ENCODE measurements at regions not wholly inside any gene's neighbourhood (a gene's known extent, or its start where the extent isn't known, plus 50 kb on each side); places are given as distances from the start of the nearest gene placed in this dataset.
"Not testable (repeated sequence)": the region's sequence is repeated elsewhere in the genome, so short reads cannot be mapped to it uniquely, and the experiment has no call there.

- DNase-seq (ENCODE audit: low spot score): no peak
These were observed 156.5 kb upstream of the L3MBTL4 start for GRCh38 chr18:6571239-6571602.

- DNase-seq (ENCODE audit: low spot score): not testable (repeated sequence)
These were observed 157.3 kb upstream of the ARHGAP28 start for GRCh38 chr18:6572192-6572591.

GRCh38 chr18:6574631-6575030 lies 154.9 kb upstream of the ARHGAP28 start:
- no peak for DNase-seq (ENCODE audit: low spot score)

DNA sequence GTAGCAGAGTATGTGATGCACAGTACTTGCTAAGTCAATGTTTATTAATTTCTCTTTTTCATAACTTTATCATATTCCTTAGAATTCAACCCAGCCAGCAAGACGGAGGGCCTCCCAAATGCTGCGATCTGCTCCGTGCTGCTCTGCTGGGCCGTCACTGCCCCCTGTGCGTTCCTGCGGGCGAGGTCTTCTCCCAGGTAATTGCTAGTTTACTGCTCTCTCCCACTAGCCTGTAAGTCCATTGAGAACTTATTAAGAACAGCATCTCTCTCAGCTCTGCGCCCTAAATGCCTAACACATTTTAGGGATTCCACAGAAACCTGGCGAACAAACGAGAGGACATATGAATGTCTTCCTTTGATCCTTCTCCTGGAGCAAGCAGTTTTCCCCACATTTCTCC lies 153.6 kb upstream of the ARHGAP28 start:
- DNase-seq (ENCODE audit: low spot score): no peak

DNA sequence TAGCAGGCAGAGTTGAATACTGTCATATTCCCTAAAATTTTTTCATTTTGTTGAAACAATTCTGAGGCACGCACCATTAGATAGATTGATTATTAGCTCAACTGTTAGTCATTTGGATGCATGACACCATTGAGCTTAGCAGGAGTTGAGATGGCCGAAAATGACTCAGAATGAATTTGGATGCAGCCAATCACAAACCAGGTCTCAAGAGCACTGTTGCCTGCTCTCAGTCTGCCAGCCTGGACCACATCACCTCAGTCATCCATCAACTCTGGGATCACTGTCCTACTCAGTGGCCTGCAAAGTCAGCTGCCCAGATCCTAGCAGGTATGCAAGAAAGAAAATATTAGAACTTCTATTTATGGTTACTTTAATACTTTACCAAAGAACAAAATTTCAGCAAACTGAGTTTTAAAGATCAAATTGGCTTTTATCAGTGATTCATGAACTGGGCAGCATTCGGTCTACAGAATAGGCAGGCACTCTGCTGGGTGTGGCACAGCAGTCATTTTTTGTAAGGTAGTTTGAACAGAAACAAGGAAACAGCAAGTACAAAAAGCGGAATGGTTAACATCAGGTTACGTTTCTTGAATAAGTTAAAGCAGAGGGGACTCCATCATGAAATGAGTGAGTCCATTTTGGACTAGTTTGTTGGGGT lies 152.7 kb upstream of the ARHGAP28 start:
- no peak for DNase-seq (ENCODE audit: low spot score)

DNA sequence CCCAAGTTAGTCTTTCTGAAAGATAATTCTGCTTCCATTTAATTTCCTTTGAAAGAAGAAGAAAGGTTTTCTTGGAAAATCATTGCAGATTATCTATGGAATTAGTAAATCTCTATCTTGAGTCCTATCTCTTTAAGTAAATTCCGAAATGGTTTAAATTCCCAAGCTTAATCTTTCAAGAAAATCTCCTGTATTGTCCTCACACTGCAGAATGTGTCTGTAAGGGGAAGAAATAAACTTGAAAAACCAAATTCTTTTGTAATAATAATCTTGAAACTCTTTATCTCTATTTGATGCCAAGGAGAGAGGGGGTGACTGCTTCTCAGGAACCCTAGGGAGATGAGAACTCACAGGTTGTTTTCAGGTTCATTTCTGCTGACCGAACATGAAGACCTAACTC lies 150.8 kb upstream of the ARHGAP28 start:
- no peak for DNase-seq (ENCODE audit: low spot score)

- no peak for DNase-seq (ENCODE audit: low spot score)
These were observed 150.0 kb upstream of the ARHGAP28 start for GRCh38 chr18:6579486-6579885.

DNA sequence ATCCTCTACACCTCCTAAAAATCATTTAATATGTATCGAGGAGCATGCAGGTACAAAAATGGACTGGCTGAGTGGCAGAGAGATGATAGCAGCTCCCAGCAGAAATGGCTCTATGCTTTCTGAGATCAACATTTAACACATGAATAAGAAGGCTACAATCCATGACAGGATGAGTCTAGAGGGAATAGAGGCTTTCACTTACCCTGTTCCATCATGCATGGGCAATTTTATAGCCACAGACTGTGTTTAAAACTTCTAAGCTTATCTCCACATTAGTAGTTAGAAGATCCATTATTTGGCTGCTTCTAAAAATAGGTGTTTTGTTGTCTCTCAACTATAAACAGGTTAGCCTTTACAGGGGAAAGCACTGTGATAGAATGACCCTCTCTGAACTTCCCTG lies 149.1 kb upstream of the ARHGAP28 start:
- no peak for DNase-seq (ENCODE audit: low spot score)

- DNase-seq (ENCODE audit: low spot score): no peak
These were observed 139.6 kb upstream of the ARHGAP28 start for GRCh38 chr18:6589923-6590322.

DNA sequence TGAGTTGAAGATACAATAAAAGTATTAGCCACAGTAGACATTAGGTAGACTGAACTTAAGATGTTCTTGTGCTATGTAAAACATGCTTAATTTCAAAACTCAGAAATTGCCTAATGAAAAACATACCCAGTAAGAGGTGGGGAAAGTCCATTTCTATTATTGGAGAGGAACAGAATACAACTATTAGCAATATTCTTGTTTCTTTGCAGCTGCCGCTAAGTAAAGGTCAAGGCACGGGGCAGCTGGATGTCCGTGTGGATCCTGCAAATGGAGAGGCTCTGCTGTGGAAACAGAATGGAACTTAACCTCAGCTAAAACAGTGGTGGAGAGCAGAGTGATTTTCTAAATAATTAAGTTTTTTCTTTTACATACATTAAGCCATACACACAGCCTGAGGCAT lies 139.2 kb upstream of the ARHGAP28 start:
- no peak for DNase-seq (ENCODE audit: low spot score)

- DNase-seq (ENCODE audit: low spot score): no peak
These were observed 138.0 kb upstream of the ARHGAP28 start for GRCh38 chr18:6591491-6591890.

DNA sequence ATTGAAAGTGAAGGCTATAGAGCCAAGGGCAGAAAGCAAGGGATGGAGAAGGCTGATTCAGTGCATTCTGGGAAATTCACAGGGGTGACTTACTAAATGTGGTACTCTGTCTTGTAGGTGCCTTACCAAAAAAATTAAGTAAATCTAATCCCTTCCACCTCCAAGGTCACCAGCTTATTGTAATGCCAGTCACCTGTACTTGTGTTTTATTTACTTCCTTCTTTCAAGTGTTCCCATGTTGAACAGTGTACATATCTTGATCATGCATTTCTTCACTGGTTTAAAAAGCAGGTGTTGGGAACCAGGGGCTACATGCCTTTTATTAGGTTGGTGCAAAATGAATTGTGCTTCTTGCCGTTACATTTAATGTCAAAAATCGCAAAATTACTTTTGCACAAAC lies 137.0 kb upstream of the ARHGAP28 start:
- DNase-seq (ENCODE audit: low spot score): no peak

DNA sequence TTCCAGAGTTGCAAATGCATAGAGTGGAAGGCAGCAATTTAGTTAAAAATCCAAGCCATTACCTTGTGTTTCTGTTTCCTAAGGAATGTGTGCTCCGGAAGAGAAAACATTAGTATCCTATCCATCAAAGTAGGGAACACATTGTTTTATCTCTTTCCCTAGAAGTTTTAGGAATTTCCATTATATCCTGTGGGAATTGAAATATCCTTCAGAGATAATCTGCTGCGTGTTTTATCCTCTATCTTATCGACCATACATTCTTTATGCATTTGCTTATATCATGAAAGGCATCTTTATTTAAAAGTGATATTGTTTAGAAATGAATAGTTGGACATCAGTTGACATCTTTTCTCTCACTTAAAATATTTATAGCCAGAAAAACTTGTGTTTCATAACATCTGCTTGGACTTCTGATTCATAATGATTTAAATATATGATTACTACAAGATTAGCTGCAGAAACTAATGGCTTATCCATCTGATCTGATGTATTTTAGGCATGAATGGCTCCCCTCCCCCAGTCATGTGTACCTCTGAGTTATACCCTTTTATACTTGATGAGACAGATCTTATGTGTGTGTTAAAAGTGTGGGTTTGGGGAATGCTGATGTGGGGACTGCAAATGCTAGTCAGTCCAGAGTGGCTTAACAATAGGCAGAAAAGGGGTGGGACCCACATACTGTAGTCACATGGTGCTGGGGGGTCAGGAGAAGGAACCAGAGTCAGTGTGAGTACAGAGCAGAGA lies 136.2 kb upstream of the ARHGAP28 start:
- DNase-seq (ENCODE audit: low spot score): no peak

DNA sequence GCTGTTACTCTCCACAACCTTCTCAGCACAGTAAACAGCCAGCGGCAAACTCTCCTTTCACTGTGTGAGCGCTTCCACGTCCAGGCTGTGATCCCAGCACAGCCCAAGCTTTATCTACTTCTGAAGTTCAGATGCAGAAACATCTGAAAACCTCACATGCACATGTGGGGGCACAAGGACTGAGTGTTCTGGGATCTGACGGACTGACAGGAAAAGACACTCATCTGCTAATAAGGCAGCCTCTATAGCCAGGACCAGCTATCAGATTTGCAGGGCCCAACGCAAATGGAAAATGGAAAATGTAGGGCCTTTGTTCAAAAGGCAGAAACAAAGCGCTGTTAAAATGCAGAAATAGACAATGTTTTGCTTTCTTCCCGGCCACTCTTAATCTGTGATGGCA lies 133.8 kb upstream of the ARHGAP28 start:
- peak; percentile 34 for DNase-seq (ENCODE audit: low spot score)

- no peak for DNase-seq (ENCODE audit: low spot score)
These were observed 130.9 kb upstream of the ARHGAP28 start for GRCh38 chr18:6598657-6599056.

DNA sequence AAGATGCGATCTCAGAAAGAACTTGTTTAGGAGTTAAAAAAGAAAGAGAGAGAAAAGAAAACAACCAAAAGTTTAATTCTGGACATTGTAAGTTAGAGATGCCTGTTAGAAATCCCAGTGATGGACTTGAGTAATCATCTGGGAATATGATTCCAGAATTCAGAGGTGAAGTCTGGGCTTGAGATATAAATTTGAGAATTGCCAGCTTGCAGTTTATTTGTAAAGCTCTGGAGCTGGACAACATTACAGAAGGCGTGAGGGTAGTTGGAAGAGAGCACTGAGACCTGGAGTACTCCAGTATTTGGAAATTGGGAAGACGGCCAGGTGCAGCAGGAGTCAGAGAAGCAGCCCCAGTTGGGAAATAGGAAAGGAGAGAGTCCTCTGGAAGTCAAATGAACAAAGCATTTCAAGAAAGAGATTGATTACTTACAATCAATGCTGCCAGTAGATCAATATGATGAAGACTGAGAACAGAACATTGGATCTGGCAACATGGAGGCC lies 128.8 kb upstream of the ARHGAP28 start:
- DNase-seq (ENCODE audit: low spot score): no peak

GRCh38 chr18:6601241-6601640 lies 128.3 kb upstream of the ARHGAP28 start:
- DNase-seq (ENCODE audit: low spot score): no peak

- DNase-seq (ENCODE audit: low spot score): no peak
These were observed 127.2 kb upstream of the ARHGAP28 start for GRCh38 chr18:6602365-6602764.

DNA sequence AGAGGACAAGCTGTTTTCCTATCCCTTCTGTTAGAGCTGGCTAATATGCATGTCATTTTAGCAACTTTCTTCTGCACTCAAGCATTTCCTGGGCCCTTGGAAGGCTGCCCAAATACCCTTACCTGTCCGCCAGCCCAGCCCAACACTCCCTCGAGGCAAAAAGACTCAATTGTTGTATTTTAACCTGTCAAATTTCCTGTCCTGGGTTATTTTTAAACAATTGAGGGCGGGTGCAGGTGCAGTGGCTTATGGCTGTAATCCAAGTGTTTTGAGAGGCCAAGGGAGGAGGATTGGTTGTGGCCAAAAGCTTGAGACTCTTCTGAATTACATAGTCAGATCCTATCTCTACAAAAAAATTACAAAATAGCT lies 125.0 kb upstream of the ARHGAP28 start:
- DNase-seq (ENCODE audit: low spot score): no peak

GRCh38 chr18:6605115-6605869 lies 124.2 kb upstream of the ARHGAP28 start:
- DNase-seq (ENCODE audit: low spot score): no peak

- DNase-seq (ENCODE audit: low spot score): no peak
These were observed 123.0 kb upstream of the ARHGAP28 start for GRCh38 chr18:6606411-6607085.

DNA sequence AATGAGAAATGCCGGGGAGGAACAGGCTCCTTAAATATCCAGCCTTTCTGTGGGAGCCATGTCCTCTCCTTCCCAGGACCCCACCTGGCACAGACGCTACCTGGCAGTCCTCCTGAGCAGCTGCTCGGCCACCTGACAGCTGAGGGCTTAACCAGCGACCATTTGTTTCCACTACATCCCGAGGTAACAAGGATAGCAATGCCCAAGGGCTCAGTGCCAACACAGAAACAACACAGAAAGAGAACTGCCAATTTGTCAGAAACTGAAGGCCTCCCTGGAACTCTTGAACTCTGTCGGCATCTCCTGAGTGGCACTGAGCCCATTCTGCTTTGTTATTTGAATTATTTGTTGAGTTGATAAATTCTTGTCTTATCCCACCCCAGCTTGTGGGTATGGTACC lies 122.2 kb upstream of the ARHGAP28 start:
- no peak for DNase-seq (ENCODE audit: low spot score)
